Panc1 (cell line): ENCODE measurements at regions not wholly inside any gene's neighbourhood (a gene's known extent, or its start where the extent isn't known, plus 50 kb on each side); places are given as distances from the start of the nearest gene placed in this dataset.

ENCODE experiments used
- ATAC-seq: fragments of 200-7000 bp; cut with Tn5 transposase; 2 replicates; pipeline ENCODE4 v1.9.1; 2020; ENCODE audit warnings: mild to moderate bottlenecking, moderate library complexity
- BruUV-seq: library from RNA; stranded (reverse); fragments of 400-500 nt; replicated peaks from 2 replicates; lab custom pipeline; 2021; lab: Mats Ljungman, UMichigan
- CTCF ChIA-PET: fragments of 300-600 bp; sonication (Branson Sonifier 250); formaldehyde crosslinking; loops from one replicate; lab custom pipeline; 2022; ENCODE audit warnings: antibody characterized with exemption; lab: Charles Lee
- POLR2A ChIA-PET: fragments of 300-600 bp; sonication (Branson Sonifier 250); formaldehyde crosslinking; loops from one replicate; lab custom pipeline; 2022; ENCODE audit warnings: antibody characterized with exemption; lab: Charles Lee
- DNase-seq: peaks from one replicate; pipeline ENCODE4 v3.0.0-alpha.2; 2010; ENCODE audit warnings: low read depth, low spot score
- H3K27ac ChIP-seq: 2 replicates; pipeline ENCODE4 v1.5.1; 2011; ENCODE audit warnings: mild to moderate bottlenecking, low read length, inconsistent platforms
- H3K27me3 ChIP-seq: fragments of 200-500 bp; sonication (Bioruptor generic); 2 replicates; pipeline ENCODE4 v1.6.0; 2014; ENCODE audit warnings: low read length, inconsistent platforms; ENCODE audit not compliant: control insufficient read depth, insufficient read depth
- H3K36me3 ChIP-seq: fragments of 200-500 bp; sonication (Bioruptor generic); 2 replicates; pipeline ENCODE4 v1.5.1; 2014; ENCODE audit warnings: inconsistent platforms, mild to moderate bottlenecking, low read length, moderate library complexity; ENCODE audit not compliant: control insufficient read depth, insufficient read depth
- H3K4me1 ChIP-seq: 2 replicates; pipeline ENCODE4 v1.5.1; 2011; ENCODE audit warnings: inconsistent platforms, mild to moderate bottlenecking, low read length, moderate library complexity; ENCODE audit not compliant: control insufficient read depth, insufficient read depth
- H3K4me3 ChIP-seq, 2 experiments: 2 replicates each; pipeline ENCODE4 v1.5.1; 2011 to 2012; ENCODE audit warnings: low read depth in 2 of 2, low read length in 2 of 2, mild to moderate bottlenecking in 2 of 2, inconsistent platforms in 1 of 2, moderate library complexity in 1 of 2
- H3K9me3 ChIP-seq: fragments of 200-500 bp; sonication (Bioruptor generic); 2 replicates; pipeline ENCODE4 v1.5.1; 2014; ENCODE audit warnings: low read depth, mild to moderate bottlenecking, inconsistent platforms, low read length, moderate library complexity; ENCODE audit not compliant: control insufficient read depth, insufficient read depth
- CTCF ChIP-seq: fragments of 450-650 bp; IDR thresholded peaks from 2 replicates; pipeline ENCODE4 v1.5.1; 2017; ENCODE audit warnings: mild to moderate bottlenecking
- POLR2AphosphoS5 ChIP-seq: IDR thresholded peaks from 2 replicates; pipeline ENCODE4 v1.6.1; 2012; ENCODE audit warnings: mild to moderate bottlenecking, low read depth, low read length, moderate library complexity
- REST ChIP-seq, 2 experiments: IDR thresholded peaks; 2 replicates each; pipeline ENCODE4 v1.6.1; 2011 to 2012; ENCODE audit warnings: low read depth in 2 of 2, control low read depth in 1 of 2, low read length in 1 of 2, mild to moderate bottlenecking in 1 of 2, moderate library complexity in 1 of 2; ENCODE audit not compliant: insufficient read depth in 1 of 2
- SIN3A ChIP-seq: IDR thresholded peaks from 2 replicates; pipeline ENCODE4 v1.6.1; 2012; ENCODE audit warnings: low read depth, mild to moderate bottlenecking, low read length, moderate library complexity, borderline replicate concordance; ENCODE audit not compliant: insufficient read depth
- TCF7L2 ChIP-seq: IDR thresholded peaks from 2 replicates; pipeline ENCODE4 v1.6.1; 2011; ENCODE audit warnings: mild to moderate bottlenecking, low read depth, low read length, inconsistent platforms
- in situ Hi-C: cut with HindIII; loops from 2 replicates; pipeline ENCODE4 v1.10.0; 2016; ENCODE audit warnings: low sequenced_read_pairs, low pct_unique_long_range_greater_than_20kb
- intact Hi-C: fragments of 100-400 bp; cut with micrococcal nuclease; formaldehyde crosslinking; loops from one replicate; pipeline ENCODE4 v1.10.0; 2022; ENCODE audit not compliant: unreplicated experiment

GRCh38 chr9:87139099-87139730 lies 191.9 kb upstream of the GAS1 start:
- ATAC-seq (no peak), DNase-seq (no peak)
- Histone ChIP-seq H3K9me3 (no peaks in the 10 kb centered on the region), H3K4me1 (no peaks in the 10 kb centered on the region), H3K4me3 (no peak overlapping the region), H3K36me3 (no peaks in the 10 kb centered on the region), H3K27me3 (no peaks in the 10 kb centered on the region), H3K27ac (no peak overlapping the region)
- TF ChIP-seq TCF7L2, result no peak
- no peak for TF ChIP-seq POLR2AphosphoS5
- no peak for TF ChIP-seq SIN3A
- no peak for TF ChIP-seq REST (IDR thresholded peaks at IDR 0.05; ENCODE audit: insufficient read depth in 1 of 2, low read depth in 2 of 2, low read length in 1 of 2)
- TF ChIP-seq CTCF, result no peak
- ChIA-PET CTCF (no interaction called here), POLR2A (no interaction called here)
- in situ Hi-C loops, result no loop called here
- no TSS peak for BruUV-seq
- intact Hi-C loops, result no loop called here

DNA sequence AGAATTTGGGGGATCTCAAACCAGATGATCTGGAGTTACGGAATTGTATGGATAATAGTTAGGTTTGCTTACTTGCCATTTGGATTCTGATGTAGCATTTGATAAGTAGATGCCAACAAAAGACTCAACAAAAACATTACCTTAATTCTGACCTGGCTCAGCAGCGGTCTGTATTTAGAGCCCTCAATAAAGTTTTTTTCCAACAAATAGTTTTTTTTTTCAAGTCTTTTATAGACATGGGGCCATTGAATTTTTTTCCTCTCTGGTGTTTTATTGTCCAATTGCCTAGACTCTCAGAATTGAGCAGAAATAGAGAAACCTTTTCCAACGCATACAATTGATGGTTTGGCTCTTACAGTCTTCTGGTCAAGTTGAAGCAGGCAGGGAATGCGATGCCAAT lies 192.8 kb upstream of the GAS1 start:
- no peaks in the 10 kb centered on the region for H3K36me3 ChIP-seq
- no peaks in the 10 kb centered on the region for H3K27me3 ChIP-seq
- in situ Hi-C loops (no loop called here), intact Hi-C loops (no loop called here)
- no peaks in the 10 kb centered on the region for H3K4me1 ChIP-seq
- ChIA-PET CTCF (no interaction called here), POLR2A (no interaction called here)
- BruUV-seq, result no TSS peak
- H3K4me3 ChIP-seq, result no peak overlapping the region
- H3K27ac ChIP-seq, result no peak overlapping the region
- ATAC-seq, result no peak
- TF ChIP-seq REST (IDR thresholded peaks at IDR 0.05; ENCODE audit: insufficient read depth in 1 of 2, low read depth in 2 of 2, low read length in 1 of 2) (no peak), POLR2AphosphoS5 (no peak), SIN3A (no peak), CTCF (no peak), TCF7L2 (no peak)
- no peak for DNase-seq
- no peaks in the 10 kb centered on the region for H3K9me3 ChIP-seq
